Activated CD8-positive, alpha-beta memory T cell treated with anti-CD3 and anti-CD28 coated beads, Interleukin-2, amount 50 U/mL, for 1 hour (primary cell): ENCODE measurements at regions not wholly inside any gene's neighbourhood (a gene's known extent, or its start where the extent isn't known, plus 50 kb on each side); places are given as distances from the start of the nearest gene placed in this dataset.

Source experiments
- DNase-seq: peaks from one replicate; pipeline ENCODE4 v3.0.0-alpha.2; 2020; ENCODE audit errors: extremely low read depth

GRCh38 chr6:43983191-43983590, 144.1 kb downstream of the MRPL14 start:
- no peak for DNase-seq

- no peak for DNase-seq
Measured at GRCh38 chr6:43982084-43982625, 145.1 kb downstream of the MRPL14 start.

GRCh38 chr6:43981363-43981990, 145.8 kb downstream of the MRPL14 start:
- DNase-seq: no peak

- DNase-seq: no peak
Measured at GRCh38 chr6:43980004-43980795, 147.1 kb downstream of the MRPL14 start.

GRCh38 chr6:43979525-43979924, 147.7 kb downstream of the MRPL14 start:
- DNase-seq: no peak

GRCh38 chr6:43978473-43979346, 148.5 kb downstream of the MRPL14 start:
- no peak for DNase-seq

- no peak for DNase-seq
Measured at GRCh38 chr6:43977404-43978111, 149.7 kb downstream of the MRPL14 start.

- DNase-seq: no peak
Measured at GRCh38 chr6:43976706-43977403, 150.4 kb downstream of the MRPL14 start.

GRCh38 chr6:43974643-43975230, 152.5 kb downstream of the MRPL14 start:
- no peak for DNase-seq

- no peak for DNase-seq
Measured at GRCh38 chr6:43973357-43973756, 153.9 kb downstream of the MRPL14 start.

- no peak for DNase-seq
Measured at GRCh38 chr6:43972913-43973300, 154.3 kb downstream of the MRPL14 start.

GRCh38 chr6:43972179-43972912, 154.9 kb downstream of the MRPL14 start:
- DNase-seq: no peak

- no peak for DNase-seq
Measured at GRCh38 chr6:43971776-43972126, 155.5 kb downstream of the MRPL14 start.

GRCh38 chr6:43970913-43971775, 156.1 kb downstream of the MRPL14 start:
- DNase-seq: no peak

GRCh38 chr6:43970068-43970912, 157.0 kb downstream of the MRPL14 start:
- no peak for DNase-seq

GRCh38 chr6:43969158-43969981, 157.9 kb downstream of the MRPL14 start:
- no peak for DNase-seq
